SIG-M5 treated with dmso at 0.1 percent for 504 hours (cell line): ENCODE measurements at regions not wholly inside any gene's neighbourhood (a gene's known extent, or its start where the extent isn't known, plus 50 kb on each side); places are given as distances from the start of the nearest gene placed in this dataset.
"Not testable (repeated sequence)": the region's sequence is repeated elsewhere in the genome, so short reads cannot be mapped to it uniquely, and the experiment has no call there.

ENCODE experiments used
- DNase-seq: peaks from one replicate; lab custom pipeline; 2025; ENCODE audit not compliant: unreplicated experiment; lab: John Stamatoyannopoulos, UW

GRCh38 chr20:12925863-12926793 lies 82.6 kb upstream of the SPTLC3 start:
- no peak for DNase-seq

- DNase-seq: no peak
Measured at GRCh38 chr20:12927489-12927888, 81.3 kb upstream of the SPTLC3 start.

GRCh38 chr20:12928358-12928754 lies 80.4 kb upstream of the SPTLC3 start:
- DNase-seq: no peak

- no peak for DNase-seq
Measured at GRCh38 chr20:12928755-12929401, 79.9 kb upstream of the SPTLC3 start.

GRCh38 chr20:12936020-12936419 lies 72.8 kb upstream of the SPTLC3 start:
- DNase-seq: no peak

- DNase-seq: no peak
Measured at GRCh38 chr20:12936524-12936923, 72.2 kb upstream of the SPTLC3 start.

- no peak for DNase-seq
Measured at GRCh38 chr20:12941025-12941424, 67.7 kb upstream of the SPTLC3 start.

- DNase-seq: no peak
Measured at GRCh38 chr20:12942123-12942522, 66.6 kb upstream of the SPTLC3 start.

- no peak for DNase-seq
Measured at GRCh38 chr20:12946789-12947188, 62.0 kb upstream of the SPTLC3 start.

GRCh38 chr20:12947691-12948090 lies 61.1 kb upstream of the SPTLC3 start:
- no peak for DNase-seq

- DNase-seq: no peak
Measured at GRCh38 chr20:12949429-12949980, 59.3 kb upstream of the SPTLC3 start.

GRCh38 chr20:12954254-12954653 lies 54.5 kb upstream of the SPTLC3 start:
- not testable (repeated sequence) for DNase-seq

- DNase-seq: no peak
Measured at GRCh38 chr20:12955611-12956010, 53.2 kb upstream of the SPTLC3 start.

GRCh38 chr20:12956303-12956702 lies 52.5 kb upstream of the SPTLC3 start:
- DNase-seq: no peak

- no peak for DNase-seq
Measured at GRCh38 chr20:12957968-12958367, 50.8 kb upstream of the SPTLC3 start.
